ENCODE measurements at regions not wholly inside any gene's neighbourhood (a gene's known extent, or its start where the extent isn't known, plus 50 kb on each side); places are given as distances from the start of the nearest gene placed in this dataset.
A peak's percentile ranks its signal among the peaks of the same experiment; 100 is the strongest.

DNA sequence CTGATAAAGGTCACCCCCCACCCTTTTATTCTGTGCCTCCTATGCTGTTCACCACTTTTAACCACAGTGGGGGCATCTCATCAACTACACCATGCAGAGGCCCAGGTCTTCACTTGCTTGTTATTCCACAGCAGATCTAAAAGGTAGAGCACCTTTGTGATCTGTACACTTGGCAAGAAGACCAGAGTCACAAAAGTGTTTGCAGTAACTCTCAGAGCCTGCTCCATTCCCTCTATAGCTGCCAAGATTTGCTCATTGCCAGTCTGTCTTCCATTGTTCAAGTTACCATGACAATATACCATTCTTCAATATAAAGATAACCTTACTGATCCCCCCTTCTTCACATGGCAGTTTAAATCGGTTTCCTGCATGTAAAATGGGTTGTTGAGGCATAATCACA is 180.0 kb downstream of the TOX3 start:
- TF ChIP-seq, protein P1, sequence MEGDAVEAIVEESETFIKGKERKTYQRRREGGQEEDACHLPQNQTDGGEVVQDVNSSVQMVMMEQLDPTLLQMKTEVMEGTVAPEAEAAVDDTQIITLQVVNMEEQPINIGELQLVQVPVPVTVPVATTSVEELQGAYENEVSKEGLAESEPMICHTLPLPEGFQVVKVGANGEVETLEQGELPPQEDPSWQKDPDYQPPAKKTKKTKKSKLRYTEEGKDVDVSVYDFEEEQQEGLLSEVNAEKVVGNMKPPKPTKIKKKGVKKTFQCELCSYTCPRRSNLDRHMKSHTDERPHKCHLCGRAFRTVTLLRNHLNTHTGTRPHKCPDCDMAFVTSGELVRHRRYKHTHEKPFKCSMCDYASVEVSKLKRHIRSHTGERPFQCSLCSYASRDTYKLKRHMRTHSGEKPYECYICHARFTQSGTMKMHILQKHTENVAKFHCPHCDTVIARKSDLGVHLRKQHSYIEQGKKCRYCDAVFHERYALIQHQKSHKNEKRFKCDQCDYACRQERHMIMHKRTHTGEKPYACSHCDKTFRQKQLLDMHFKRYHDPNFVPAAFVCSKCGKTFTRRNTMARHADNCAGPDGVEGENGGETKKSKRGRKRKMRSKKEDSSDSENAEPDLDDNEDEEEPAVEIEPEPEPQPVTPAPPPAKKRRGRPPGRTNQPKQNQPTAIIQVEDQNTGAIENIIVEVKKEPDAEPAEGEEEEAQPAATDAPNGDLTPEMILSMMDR (IDR thresholded peaks at IDR 0.05; ENCODE audit: insufficient read depth, low read length) = no peak
- TF ChIP-seq GABPA (IDR thresholded peaks at IDR 0.05; ENCODE audit: low read depth) (no peak), SPI1 (IDR thresholded peaks at IDR 0.05; ENCODE audit: borderline replicate concordance, low read depth) (no peak), POLR2AphosphoS5 (IDR thresholded peaks at IDR 0.05; ENCODE audit: low read depth) (no peak)
- TF ChIP-seq, protein P2, sequence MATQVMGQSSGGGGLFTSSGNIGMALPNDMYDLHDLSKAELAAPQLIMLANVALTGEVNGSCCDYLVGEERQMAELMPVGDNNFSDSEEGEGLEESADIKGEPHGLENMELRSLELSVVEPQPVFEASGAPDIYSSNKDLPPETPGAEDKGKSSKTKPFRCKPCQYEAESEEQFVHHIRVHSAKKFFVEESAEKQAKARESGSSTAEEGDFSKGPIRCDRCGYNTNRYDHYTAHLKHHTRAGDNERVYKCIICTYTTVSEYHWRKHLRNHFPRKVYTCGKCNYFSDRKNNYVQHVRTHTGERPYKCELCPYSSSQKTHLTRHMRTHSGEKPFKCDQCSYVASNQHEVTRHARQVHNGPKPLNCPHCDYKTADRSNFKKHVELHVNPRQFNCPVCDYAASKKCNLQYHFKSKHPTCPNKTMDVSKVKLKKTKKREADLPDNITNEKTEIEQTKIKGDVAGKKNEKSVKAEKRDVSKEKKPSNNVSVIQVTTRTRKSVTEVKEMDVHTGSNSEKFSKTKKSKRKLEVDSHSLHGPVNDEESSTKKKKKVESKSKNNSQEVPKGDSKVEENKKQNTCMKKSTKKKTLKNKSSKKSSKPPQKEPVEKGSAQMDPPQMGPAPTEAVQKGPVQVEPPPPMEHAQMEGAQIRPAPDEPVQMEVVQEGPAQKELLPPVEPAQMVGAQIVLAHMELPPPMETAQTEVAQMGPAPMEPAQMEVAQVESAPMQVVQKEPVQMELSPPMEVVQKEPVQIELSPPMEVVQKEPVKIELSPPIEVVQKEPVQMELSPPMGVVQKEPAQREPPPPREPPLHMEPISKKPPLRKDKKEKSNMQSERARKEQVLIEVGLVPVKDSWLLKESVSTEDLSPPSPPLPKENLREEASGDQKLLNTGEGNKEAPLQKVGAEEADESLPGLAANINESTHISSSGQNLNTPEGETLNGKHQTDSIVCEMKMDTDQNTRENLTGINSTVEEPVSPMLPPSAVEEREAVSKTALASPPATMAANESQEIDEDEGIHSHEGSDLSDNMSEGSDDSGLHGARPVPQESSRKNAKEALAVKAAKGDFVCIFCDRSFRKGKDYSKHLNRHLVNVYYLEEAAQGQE (IDR thresholded peaks at IDR 0.05; ENCODE audit: insufficient replicate concordance, low read depth) = no peak
- no peaks in the 10 kb centered on the region for H3K27me3 ChIP-seq (ENCODE audit: insufficient read depth, poor library complexity, severe bottlenecking)
- DNase-seq (ENCODE audit: low read depth in 1 of 2, low spot score in 1 of 2) = no peak
- H3K27ac ChIP-seq (replicated peaks) = no peak overlapping the region
- no peak overlapping the region for H3K4me3 ChIP-seq (replicated peaks; ENCODE audit: insufficient read depth, low read length)

DNA sequence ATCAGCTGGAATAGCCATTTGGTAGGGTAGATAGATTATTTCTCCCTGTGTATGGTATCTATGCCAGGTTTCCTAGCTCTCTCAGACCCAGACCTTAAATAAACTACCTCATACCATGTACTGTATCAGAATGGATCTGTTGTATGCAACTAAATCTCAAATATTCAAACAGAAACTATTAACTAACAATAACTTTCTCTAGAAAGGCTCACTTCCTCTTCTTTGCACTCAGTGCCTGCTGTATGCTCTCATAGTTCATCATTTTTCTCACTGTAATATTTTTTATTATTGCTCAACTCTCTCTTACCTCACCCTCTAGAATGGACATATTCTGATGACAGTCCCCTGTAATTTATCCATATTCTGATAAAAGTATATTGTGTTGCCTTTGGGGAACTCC is 182.4 kb downstream of the TOX3 start:
- Histone ChIP-seq H3K4me3 (replicated peaks; ENCODE audit: insufficient read depth, low read length) (no peak overlapping the region), H3K27ac (replicated peaks) (no peak overlapping the region), H3K27me3 (ENCODE audit: insufficient read depth, poor library complexity, severe bottlenecking) (no peaks in the 10 kb centered on the region)
- DNase-seq (ENCODE audit: low read depth in 1 of 2, low spot score in 1 of 2) = no peak
- TF ChIP-seq, protein P1 (IDR thresholded peaks at IDR 0.05; ENCODE audit: insufficient read depth, low read length) = no peak
- TF ChIP-seq, protein P2 (IDR thresholded peaks at IDR 0.05; ENCODE audit: insufficient replicate concordance, low read depth) = no peak
- TF ChIP-seq GABPA (IDR thresholded peaks at IDR 0.05; ENCODE audit: low read depth) = no peak
- TF ChIP-seq SPI1 (IDR thresholded peaks at IDR 0.05; ENCODE audit: borderline replicate concordance, low read depth) = peak; percentile 34; the same call in 1 of the 2 replicates
- TF ChIP-seq POLR2AphosphoS5 (IDR thresholded peaks at IDR 0.05; ENCODE audit: low read depth) = no peak

DNA sequence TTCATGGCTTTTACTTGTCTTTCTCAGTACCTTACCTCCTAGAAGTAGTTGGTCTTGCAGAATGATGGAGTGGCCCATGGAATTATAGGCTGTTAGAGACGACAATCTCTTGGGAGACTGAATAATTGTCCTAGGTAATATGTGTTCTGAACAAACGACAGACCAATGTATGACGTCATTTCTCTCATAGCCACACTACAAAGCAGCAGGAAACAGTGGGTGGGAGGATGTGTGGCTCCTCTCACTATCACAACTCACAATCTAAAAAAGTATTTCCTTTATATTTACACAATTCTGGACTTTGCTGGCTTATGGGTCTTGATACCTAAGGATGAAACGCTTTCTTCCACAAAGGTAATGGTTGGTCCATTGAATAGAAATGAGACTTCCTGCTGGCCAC is 183.9 kb downstream of the TOX3 start:
- Histone ChIP-seq H3K27me3 (ENCODE audit: insufficient read depth, poor library complexity, severe bottlenecking) (no peaks in the 10 kb centered on the region), H3K4me3 (replicated peaks; ENCODE audit: insufficient read depth, low read length) (no peak overlapping the region), H3K27ac (replicated peaks) (no peak overlapping the region)
- TF ChIP-seq, protein P1 (IDR thresholded peaks at IDR 0.05; ENCODE audit: insufficient read depth, low read length) = no peak
- no peak for TF ChIP-seq GABPA (IDR thresholded peaks at IDR 0.05; ENCODE audit: low read depth)
- TF ChIP-seq SPI1 (IDR thresholded peaks at IDR 0.05; ENCODE audit: borderline replicate concordance, low read depth) = no peak
- TF ChIP-seq, protein P2 (IDR thresholded peaks at IDR 0.05; ENCODE audit: insufficient replicate concordance, low read depth) = no peak
- no peak for TF ChIP-seq POLR2AphosphoS5 (IDR thresholded peaks at IDR 0.05; ENCODE audit: low read depth)
- no peak for DNase-seq (ENCODE audit: low read depth in 1 of 2, low spot score in 1 of 2)

All from HL-60 (cell line).